HFFc6 (cell line): ENCODE measurements at regions not wholly inside any gene's neighbourhood (a gene's known extent, or its start where the extent isn't known, plus 50 kb on each side); places are given as distances from the start of the nearest gene placed in this dataset.

Experiments
- DNase-seq: peaks from one replicate; pipeline ENCODE4 v3.0.0-alpha.2; 2018
- H3K27ac Mint-ChIP-seq: 2 replicates; pipeline ENCODE4 v1.8.0; 2020; ENCODE audit warnings: mild to moderate bottlenecking, mixed read lengths
- H3K27me3 Mint-ChIP-seq: 2 replicates; pipeline ENCODE4 v1.8.0; 2021; ENCODE audit warnings: mild to moderate bottlenecking, moderate library complexity, mixed read lengths; ENCODE audit not compliant: insufficient read depth
- H3K36me3 Mint-ChIP-seq: 2 replicates; pipeline ENCODE4 v1.8.0; 2021; ENCODE audit warnings: low read depth, mixed read lengths
- H3K4me1 Mint-ChIP-seq: 2 replicates; pipeline ENCODE4 v1.8.0; 2020; ENCODE audit warnings: low read depth, mixed read lengths
- H3K4me3 Mint-ChIP-seq: 2 replicates; pipeline ENCODE4 v1.8.0; 2020; ENCODE audit warnings: mild to moderate bottlenecking, moderate library complexity, mixed read lengths
- H3K9me3 Mint-ChIP-seq: 2 replicates; pipeline ENCODE4 v1.8.0; 2020; ENCODE audit warnings: mild to moderate bottlenecking, mixed read lengths
- TF ChIP-seq, protein P1 (sequence below): fragments of 200-600 bp; sonication (generic); IDR thresholded peaks from 2 replicates; pipeline ENCODE4 v1.5.0; 2021; ENCODE audit warnings: antibody characterized with exemption, mild to moderate bottlenecking

DNA sequence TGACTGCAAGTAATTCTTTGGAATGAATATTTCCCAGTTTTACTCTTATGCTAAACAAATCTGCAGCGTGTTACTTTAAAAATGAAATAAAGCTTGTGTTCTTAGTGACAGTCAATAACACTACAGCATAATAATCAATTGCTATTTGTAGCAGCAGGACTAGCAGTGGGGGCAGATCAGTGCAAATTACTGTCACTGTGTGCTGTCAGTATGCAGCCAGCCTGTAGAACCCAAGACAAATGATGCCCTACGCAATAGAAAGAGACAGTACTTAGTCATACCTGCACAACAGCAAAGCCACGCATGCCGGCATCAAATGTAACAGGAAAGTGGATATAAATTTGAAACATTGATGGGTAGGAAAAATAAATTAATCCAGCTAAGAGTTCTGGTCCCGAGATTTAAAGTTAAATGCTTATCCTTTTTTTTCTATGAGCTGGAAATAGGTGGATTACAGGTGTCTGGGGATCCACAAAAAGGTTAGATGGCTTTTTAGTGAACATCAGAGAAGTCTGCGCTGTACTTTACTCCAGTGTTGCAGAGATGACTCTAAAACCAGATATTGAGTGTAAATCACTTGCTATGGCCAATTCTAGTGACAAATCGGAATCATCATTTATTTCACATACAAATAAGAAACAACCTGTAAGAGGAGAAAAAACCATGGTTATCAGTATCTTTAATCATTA lies 812.4 kb upstream of the ZEB2 start:
- TF ChIP-seq, protein P1, sequence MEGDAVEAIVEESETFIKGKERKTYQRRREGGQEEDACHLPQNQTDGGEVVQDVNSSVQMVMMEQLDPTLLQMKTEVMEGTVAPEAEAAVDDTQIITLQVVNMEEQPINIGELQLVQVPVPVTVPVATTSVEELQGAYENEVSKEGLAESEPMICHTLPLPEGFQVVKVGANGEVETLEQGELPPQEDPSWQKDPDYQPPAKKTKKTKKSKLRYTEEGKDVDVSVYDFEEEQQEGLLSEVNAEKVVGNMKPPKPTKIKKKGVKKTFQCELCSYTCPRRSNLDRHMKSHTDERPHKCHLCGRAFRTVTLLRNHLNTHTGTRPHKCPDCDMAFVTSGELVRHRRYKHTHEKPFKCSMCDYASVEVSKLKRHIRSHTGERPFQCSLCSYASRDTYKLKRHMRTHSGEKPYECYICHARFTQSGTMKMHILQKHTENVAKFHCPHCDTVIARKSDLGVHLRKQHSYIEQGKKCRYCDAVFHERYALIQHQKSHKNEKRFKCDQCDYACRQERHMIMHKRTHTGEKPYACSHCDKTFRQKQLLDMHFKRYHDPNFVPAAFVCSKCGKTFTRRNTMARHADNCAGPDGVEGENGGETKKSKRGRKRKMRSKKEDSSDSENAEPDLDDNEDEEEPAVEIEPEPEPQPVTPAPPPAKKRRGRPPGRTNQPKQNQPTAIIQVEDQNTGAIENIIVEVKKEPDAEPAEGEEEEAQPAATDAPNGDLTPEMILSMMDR = no peak
- no peak overlapping the region for H3K4me3 Mint-ChIP-seq
- H3K4me1 Mint-ChIP-seq = no peaks in the 10 kb centered on the region
- H3K9me3 Mint-ChIP-seq = no peaks in the 10 kb centered on the region
- no peak overlapping the region for H3K27ac Mint-ChIP-seq
- DNase-seq = no peak
- peaks cover 2% of the 10 kb centered on the region; the same call in 1 of the 2 replicates for H3K27me3 Mint-ChIP-seq
- H3K36me3 Mint-ChIP-seq = no peaks in the 10 kb centered on the region

DNA sequence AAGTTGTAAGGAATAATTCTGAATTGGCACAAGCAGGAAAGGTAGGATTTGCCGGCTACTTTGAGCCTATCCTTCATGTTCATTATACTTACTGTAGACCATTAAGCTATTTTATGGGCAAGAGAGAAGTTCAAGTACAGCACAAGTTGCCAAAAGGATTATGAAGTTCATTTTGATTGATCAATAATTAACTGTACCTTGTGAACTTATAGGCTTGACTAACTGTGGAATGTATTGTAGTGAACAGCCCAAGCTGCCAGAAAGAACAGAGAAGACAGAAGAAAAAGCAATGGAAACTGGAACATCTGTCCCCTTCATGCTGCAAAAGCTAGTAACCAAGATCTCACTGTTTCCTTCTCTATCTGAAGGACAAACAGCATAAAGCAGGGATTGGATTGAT lies 810.1 kb upstream of the ZEB2 start:
- no peak overlapping the region for H3K4me3 Mint-ChIP-seq
- no peaks in the 10 kb centered on the region for H3K9me3 Mint-ChIP-seq
- no peak overlapping the region for H3K27ac Mint-ChIP-seq
- no peaks in the 10 kb centered on the region for H3K36me3 Mint-ChIP-seq
- no peaks in the 10 kb centered on the region for H3K4me1 Mint-ChIP-seq
- H3K27me3 Mint-ChIP-seq = peaks cover 2% of the 10 kb centered on the region; the same call in 1 of the 2 replicates
- no peak for DNase-seq
- TF ChIP-seq, protein P1 = no peak

DNA sequence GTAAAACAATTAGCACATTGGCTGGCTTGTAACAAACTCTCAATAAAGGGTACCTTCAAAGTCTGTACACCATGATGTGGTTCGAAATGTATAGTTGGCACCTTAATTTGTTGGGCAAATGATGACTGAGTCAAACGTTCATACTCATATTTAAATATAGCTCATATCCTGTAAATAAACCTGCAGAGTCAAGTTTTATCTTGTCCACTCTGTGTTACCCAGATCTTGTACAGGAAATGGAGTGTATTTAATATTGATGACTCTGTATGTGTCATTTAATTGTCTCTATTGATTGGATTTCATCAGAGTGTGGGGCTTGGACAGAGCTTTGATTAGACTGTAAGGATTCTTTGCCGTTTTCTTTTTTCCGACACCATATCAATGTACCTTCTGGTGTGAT lies 805.6 kb upstream of the ZEB2 start:
- H3K27me3 Mint-ChIP-seq = peaks cover 2% of the 10 kb centered on the region; the same call in 1 of the 2 replicates
- TF ChIP-seq, protein P1 = no peak
- H3K36me3 Mint-ChIP-seq = no peaks in the 10 kb centered on the region
- no peaks in the 10 kb centered on the region for H3K9me3 Mint-ChIP-seq
- peaks cover 14% of the 10 kb centered on the region for H3K4me1 Mint-ChIP-seq
- DNase-seq = no peak
- H3K27ac Mint-ChIP-seq = no peak overlapping the region
- no peak overlapping the region for H3K4me3 Mint-ChIP-seq

DNA sequence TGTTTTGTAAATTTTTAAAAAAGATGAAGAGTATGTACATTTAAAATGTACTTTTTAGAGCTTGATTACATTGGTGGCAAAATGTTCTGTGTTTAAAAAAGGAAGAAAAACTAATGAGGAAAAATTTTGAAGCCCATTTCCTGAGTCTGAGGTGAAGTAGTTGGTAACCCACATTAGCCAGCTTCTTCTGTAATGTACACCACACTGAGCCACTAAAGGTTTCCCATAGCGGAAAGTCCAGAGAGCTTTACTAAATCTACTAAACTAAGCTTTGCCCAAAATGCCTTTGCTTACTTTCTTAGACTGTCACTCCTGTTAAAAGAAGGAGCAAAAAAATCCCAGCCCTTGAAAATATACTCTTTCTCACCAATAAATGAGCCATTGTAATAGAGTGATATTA lies 804.8 kb upstream of the ZEB2 start:
- TF ChIP-seq, protein P1 = no peak
- no peak for DNase-seq
- Mint-ChIP-seq H3K4me1 (peaks cover 14% of the 10 kb centered on the region), H3K27ac (no peak overlapping the region), H3K27me3 (peaks cover 2% of the 10 kb centered on the region; the same call in 1 of the 2 replicates), H3K36me3 (no peaks in the 10 kb centered on the region), H3K4me3 (no peak overlapping the region), H3K9me3 (no peaks in the 10 kb centered on the region)

DNA sequence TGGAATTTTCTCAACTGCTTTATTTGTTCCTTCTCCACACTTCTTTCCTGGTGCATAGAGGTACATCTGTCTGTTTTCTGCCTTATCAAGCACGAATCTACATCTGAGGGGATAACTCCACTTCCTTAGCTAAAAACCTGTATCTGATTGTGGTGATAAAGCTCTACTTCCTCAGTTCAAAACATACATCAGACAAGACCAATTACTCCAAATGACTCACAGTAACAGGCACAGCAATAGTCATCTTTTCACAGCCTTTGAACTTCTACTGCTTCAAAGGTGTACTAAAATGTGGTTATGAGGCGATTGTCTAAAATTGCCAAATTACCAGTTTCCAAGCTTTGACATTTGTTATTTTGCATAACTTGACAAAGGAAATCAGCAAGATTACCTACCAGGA lies 803.6 kb upstream of the ZEB2 start:
- Mint-ChIP-seq H3K4me3 (no peak overlapping the region), H3K9me3 (no peaks in the 10 kb centered on the region), H3K27me3 (no peaks in the 10 kb centered on the region), H3K4me1 (peaks cover 14% of the 10 kb centered on the region), H3K27ac (no peak overlapping the region), H3K36me3 (no peaks in the 10 kb centered on the region)
- TF ChIP-seq, protein P1 = no peak
- peak; percentile 45 for DNase-seq
